SK-N-DZ (cell line): ENCODE measurements at regions not wholly inside any gene's neighbourhood (a gene's known extent, or its start where the extent isn't known, plus 50 kb on each side); places are given as distances from the start of the nearest gene placed in this dataset.

Source experiments
- DNase-seq: peaks from one replicate; pipeline ENCODE4 v3.0.0-alpha.2; 2015; ENCODE audit warnings: low spot score

DNA sequence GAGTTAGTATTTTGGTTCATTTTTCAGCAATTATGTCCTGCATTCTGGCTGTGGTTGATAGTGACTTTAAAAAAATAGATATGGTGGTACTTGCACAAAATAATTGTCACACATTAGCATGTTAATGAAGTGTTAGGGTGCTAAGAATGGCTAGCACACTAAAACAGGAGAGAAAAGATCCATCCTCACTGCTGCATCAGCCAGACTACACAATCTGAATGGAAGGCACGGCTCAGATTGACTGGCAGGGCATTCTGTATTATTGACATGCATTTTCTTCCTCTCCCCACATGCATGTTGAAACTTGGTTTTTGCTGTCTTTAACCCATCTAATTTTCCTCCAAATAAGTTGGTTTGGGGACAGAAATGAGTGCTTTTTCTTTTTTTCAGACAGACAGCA is 306.3 kb downstream of the PRL start:
- no peak for DNase-seq

- no peak for DNase-seq
These were observed 304.5 kb downstream of the PRL start for GRCh38 chr6:21992178-21992967.

DNA sequence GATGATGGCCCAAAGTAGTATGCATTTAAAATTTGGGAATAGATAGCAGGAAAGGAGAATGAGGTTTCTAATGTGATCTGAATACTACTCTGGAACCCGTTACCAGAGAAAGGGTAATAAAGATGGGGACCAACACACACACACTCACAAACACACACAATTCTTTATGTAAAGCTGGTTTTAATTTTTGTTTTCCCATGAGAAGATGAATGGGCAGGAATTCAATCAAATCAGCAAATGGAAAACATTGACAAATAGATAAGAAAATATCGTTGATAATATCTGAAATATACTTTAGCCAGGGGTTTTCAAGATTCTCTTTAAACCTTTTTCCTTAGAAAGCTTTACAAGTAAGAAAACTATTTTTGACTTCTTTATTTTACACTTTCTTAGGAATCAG is 303.0 kb downstream of the PRL start:
- no peak for DNase-seq

DNA sequence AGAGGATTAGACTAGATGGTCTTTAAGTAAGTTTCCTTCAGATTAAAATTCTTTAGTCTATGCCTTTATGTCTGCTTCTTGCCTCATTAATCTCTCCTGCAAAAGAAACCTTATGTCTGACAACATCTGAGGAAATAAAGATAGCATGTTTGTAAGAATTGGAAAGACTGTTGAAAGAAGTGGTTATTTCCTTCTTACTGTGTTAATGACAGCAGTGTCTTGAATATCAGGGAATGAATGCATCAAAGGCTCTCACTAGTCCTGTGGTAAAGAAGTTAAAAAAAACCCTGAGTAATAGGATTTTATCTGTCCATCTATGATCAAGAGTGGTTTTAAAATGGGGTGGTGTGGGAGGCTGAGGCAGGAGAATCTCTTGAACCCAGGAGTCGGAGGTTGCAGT is 302.0 kb downstream of the PRL start:
- no peak for DNase-seq

- no peak for DNase-seq
These were observed 301.5 kb downstream of the PRL start for GRCh38 chr6:21995318-21995717.

DNA sequence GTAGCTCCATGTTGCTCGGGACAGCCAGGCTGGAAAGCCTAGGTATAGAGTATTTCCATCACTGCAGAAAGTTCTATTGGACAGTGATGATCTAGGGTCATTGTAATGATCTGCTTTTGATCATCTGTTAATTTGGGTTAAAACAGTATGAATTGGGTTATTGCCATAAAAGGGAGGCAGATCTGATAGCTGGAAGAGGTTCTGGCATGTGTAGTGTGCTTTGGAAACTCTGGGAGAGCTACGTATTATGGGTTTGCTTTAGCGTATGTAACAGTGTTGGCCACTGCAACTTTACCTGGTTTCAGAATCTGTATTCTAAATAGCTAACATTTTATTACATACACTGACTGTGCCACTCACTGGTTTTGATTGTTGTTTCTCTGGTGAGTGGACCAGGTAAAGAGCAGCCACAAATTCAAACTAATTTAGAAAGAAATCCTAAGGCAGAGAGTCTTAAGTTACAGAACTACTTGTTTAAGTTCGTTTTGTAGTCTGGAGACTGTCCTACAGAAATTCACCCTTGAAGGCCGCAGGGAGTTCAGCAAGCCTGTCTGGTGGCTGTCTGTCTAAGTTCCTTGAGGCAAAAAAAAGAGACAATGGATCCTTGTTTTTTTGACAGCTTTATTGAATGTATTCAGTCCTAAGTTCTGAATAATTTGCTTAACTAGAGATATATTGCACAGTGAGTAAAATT is 300.3 kb downstream of the PRL start:
- peak; percentile 94 for DNase-seq

GRCh38 chr6:21997119-21998037 is 299.5 kb downstream of the PRL start:
- peak; percentile 93 for DNase-seq

GRCh38 chr6:21998582-21998981 is 298.3 kb downstream of the PRL start:
- DNase-seq: no peak

DNA sequence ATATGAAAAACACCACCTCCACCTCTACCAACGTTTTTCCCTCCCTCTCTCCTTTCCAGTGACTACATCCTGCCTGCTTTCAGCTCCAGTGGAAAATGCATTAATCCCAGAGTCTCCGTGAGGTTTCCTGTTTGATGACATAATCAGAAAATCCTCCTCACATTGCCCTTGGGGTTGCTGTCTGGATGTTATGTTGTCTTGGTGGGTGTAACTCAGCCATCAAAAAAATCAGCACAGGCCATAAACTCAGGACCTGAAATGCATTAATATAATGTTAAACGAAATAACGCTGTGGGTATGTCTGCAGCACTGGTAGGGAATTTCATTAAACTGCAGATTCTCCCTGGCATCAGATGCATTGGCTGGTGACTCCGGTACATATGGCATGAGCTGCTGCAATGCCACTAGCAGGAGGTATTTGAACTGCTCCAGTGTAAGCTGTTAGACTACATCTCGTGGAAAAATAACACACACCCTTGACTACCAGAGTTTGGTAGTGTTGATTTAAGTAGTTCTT is 297.8 kb downstream of the PRL start:
- DNase-seq: no peak

GRCh38 chr6:21999741-22000140 is 297.1 kb downstream of the PRL start:
- no peak for DNase-seq

DNA sequence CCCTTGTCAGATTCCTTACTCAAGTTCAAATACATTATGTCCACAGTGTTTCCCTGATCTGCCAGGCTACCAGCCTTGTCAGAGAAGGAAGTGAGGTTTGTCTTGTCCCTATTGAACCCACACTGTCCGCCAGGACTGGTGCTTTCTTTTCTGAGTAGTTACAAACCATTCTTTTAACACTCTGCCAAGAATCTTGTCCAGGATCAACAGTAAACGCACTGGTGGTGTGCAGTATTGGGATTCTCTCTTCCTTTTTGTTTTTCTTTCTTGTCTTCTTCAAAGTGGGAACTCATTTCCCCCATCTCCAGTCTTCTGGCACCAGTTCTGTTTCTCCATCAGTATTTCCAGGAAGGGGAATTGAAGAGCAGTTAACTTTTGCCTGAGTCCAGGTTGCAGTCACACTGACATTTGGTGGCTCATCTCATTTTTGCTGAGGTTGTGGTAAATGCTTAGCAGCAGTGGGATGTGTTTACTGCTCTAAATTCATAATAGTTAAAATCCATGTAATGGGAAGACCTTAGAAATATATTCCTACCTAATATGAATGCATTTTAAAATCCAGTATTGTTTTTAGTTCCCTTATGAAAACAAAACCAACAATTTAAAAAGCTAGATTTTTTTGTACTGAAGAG is 295.3 kb downstream of the PRL start:
- DNase-seq: no peak

DNA sequence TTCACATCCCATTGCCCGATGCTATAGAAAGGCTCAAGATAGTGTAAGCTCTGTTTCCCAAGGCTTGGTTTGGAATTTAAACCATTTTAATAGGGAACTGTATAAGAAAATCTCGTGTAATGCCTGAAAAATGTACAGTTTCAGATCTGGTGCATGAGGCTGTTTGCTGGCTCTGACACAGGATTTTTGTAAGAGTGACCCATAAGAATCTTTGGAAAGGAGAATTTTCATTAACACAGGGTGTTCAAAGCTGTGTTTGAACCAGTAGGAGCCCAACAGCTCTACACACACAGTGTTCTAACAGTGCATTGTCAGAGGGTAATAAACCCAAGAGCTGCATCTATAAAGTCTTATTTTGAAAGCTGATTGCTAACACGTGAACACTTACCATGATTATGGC is 293.5 kb downstream of the PRL start:
- no peak for DNase-seq

DNA sequence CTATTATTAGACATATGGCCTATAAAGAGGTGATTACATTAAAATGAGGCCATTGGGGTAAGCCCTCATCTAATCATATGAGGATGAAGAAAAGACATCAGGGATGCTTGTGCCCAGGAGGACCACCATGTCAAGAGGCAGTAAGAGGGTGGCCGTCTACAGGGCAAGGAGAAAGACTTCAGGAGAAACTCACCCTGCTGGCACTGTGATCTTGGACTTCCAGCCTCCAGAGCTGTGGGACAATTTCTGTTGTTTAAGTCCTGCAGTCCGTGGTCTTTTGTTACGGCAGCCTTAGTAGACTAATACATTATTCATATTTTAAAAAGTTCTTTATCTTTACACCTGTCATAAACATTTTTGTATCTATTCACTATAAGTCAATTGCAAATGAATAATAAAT is 290.0 kb downstream of the PRL start:
- no peak for DNase-seq

DNA sequence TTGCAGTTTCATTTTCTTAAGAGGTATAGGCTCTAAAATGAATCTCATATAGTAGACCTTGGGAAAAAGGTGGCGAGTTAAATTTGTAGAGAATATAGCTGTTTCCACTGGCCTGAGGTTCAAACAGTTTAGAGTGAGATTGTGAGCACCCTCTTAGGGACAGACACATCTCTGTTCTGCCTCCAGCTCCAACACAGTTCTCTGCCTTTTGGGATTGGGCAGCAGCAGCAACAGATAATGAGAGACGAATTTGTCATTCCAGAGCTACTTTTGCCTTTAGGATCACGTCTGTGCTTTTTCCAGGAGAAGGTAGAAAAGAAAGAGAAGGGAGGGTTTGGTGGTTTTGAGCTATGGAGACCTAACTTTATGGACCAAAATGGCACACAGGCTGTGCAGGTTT is 289.4 kb downstream of the PRL start:
- no peak for DNase-seq

GRCh38 chr6:22008248-22008836 is 288.5 kb downstream of the PRL start:
- no peak for DNase-seq

DNA sequence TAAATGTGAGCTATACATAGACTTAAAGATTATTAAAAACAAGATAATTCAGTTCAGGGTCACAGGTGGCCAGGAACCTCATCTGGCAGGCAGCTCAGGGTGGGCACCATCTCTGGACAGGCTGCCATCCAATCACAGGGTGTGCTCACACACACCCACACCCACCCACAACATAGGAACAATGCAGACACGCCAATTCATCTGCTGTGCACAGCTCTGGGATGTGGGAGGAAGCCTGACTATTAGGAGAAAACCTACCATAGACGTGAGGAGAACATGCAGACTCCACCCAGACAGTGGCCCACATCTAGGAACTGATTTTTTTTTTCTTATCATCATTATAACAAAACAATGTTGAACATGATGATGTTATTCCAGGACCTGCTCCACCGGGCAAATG is 286.7 kb downstream of the PRL start:
- DNase-seq: no peak

DNA sequence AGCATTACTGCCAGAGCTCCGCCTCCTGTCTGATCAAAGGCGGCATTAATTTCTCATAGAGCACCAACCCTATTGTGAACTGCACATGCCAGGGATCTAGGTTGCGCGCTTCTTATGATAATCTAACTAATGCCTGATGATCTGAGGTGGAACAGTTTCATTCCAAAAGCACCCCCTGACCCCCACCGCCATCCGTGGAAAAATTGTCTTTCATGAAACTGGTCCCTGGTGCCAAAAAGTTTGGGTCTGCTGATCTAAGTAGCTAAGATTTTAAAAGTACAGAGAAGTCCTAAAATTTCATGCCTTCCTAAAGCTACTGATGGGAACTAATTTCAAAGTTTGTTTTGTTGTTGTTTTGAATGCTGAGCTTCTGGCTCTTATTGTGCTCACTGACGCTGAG is 281.6 kb downstream of the PRL start:
- DNase-seq: no peak

- no peak for DNase-seq
These were observed 280.9 kb downstream of the PRL start for GRCh38 chr6:22015944-22016343.

GRCh38 chr6:22017272-22017671 is 279.6 kb downstream of the PRL start:
- no peak for DNase-seq

DNA sequence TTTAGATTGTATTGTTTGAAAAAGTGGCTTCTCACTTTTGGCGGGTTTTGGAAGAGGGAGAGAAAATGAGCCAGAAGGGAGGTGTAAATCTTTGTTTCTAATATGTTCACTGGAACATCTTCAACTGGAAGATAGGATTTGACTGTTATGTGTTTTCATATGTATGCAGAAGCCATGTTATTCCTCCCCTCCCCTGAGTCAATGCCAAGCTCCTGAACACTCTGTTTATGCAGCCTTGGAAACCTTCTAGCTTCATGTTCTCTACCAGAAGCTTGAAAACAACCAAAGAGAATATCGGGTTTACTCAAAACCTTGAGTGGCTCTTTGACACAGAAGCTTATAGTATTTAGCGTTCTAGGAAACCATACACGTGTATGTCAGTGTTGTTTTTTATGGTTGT is 279.1 kb downstream of the PRL start:
- DNase-seq: no peak

DNA sequence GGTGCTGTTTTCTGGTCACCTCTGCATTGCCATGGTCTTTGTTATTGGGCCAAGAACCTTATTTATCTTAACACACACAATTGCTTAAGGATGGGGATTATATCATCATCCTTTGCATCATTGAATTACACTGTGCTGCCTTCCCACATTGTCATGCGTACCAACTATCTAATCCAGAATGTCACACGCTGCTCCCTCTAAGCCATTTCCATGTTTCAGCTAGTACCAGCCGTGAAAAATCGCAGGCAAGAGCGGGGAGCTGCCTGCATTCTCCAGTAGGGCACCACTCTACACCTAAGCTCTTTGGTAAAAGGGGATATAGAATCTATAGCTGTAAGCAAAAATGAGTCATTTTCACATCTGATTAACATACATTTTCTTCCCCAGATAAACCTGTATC is 277.0 kb downstream of the PRL start:
- DNase-seq: no peak
